ENCODE measurements at regions not wholly inside any gene's neighbourhood (a gene's known extent, or its start where the extent isn't known, plus 50 kb on each side); places are given as distances from the start of the nearest gene placed in this dataset.
"Not testable (repeated sequence)": the region's sequence is repeated elsewhere in the genome, so short reads cannot be mapped to it uniquely, and the experiment has no call there.

GRCh38 chr12:42741771-42742510 lies 152.4 kb upstream of the PRICKLE1 start:
- CTCF ChIA-PET: no interaction called here

GRCh38 chr12:42741091-42741490 lies 151.5 kb upstream of the PRICKLE1 start:
- H3K9me3 Mint-ChIP-seq: peaks cover 4% of the 10 kb centered on the region

More at GRCh38 chr12:42741771-42742510, 152.4 kb upstream of the PRICKLE1 start:
- Mint-ChIP-seq H3K36me3 (ENCODE audit: low read depth) (no peaks in the 10 kb centered on the region), H3K27me3 (no peaks in the 10 kb centered on the region), H3K27ac (no peak overlapping the region), H3K4me3 (no peak overlapping the region), H3K9me3 (peaks cover 10% of the 10 kb centered on the region), H3K4me1 (no peaks in the 10 kb centered on the region)
- POLR2A ChIA-PET: no interaction called here
- DNase-seq: no peak

GRCh38 chr12:42737398-42737797 lies 147.9 kb upstream of the PRICKLE1 start:
- no peaks in the 10 kb centered on the region for H3K4me1 Mint-ChIP-seq
- no peak for DNase-seq
- H3K9me3 Mint-ChIP-seq: no peaks in the 10 kb centered on the region
- H3K27me3 Mint-ChIP-seq: no peaks in the 10 kb centered on the region
- POLR2A ChIA-PET: no interaction called here
- H3K27ac Mint-ChIP-seq: no peak overlapping the region
- CTCF ChIA-PET: no interaction called here
- H3K4me3 Mint-ChIP-seq: no peak overlapping the region
- H3K36me3 Mint-ChIP-seq (ENCODE audit: low read depth): no peaks in the 10 kb centered on the region

More at GRCh38 chr12:42741091-42741490, 151.5 kb upstream of the PRICKLE1 start:
- Mint-ChIP-seq H3K4me3 (no peak overlapping the region), H3K36me3 (ENCODE audit: low read depth) (no peaks in the 10 kb centered on the region), H3K27me3 (no peaks in the 10 kb centered on the region), H3K27ac (no peak overlapping the region), H3K4me1 (no peaks in the 10 kb centered on the region)
- CTCF ChIA-PET: no interaction called here
- POLR2A ChIA-PET: no interaction called here
- DNase-seq: no peak

DNA sequence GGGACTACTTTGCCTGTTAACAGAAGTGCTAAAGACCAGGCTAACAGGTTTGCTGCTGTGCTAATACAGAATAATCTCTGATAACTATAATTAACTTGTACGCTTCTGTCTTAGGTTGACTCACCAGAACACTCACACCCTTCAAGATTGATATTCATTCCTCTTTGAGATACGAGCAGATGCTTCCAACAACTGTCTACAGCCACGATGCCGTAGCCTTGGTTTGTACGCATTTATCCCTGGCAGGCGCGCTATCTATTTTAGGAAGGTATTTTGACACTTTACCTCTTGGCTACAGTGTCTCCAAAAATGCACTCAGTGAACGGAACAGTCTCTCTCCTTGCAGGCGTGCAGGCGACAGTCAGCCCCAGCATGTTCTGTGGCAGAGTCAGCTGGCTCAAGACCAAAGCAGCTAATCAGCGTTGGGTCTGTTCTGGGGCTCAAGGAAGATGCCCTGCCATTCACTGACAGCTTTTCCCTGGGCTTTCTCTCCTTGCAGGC lies 146.4 kb upstream of the PRICKLE1 start:
- ChIA-PET CTCF (no interaction called here), POLR2A (no interaction called here)
- Mint-ChIP-seq H3K27ac (no peak overlapping the region), H3K4me1 (no peaks in the 10 kb centered on the region), H3K27me3 (no peaks in the 10 kb centered on the region), H3K9me3 (no peaks in the 10 kb centered on the region), H3K36me3 (ENCODE audit: low read depth) (no peaks in the 10 kb centered on the region), H3K4me3 (no peak overlapping the region)
- no peak for DNase-seq

- Mint-ChIP-seq H3K9me3 (no peaks in the 10 kb centered on the region), H3K36me3 (ENCODE audit: low read depth) (no peaks in the 10 kb centered on the region), H3K4me3 (no peak overlapping the region), H3K27me3 (no peaks in the 10 kb centered on the region), H3K27ac (no peak overlapping the region), H3K4me1 (no peaks in the 10 kb centered on the region)
- DNase-seq: no peak
- ChIA-PET CTCF (no interaction called here), POLR2A (no interaction called here)
Observed at GRCh38 chr12:42733911-42734310, 144.4 kb upstream of the PRICKLE1 start.

DNA sequence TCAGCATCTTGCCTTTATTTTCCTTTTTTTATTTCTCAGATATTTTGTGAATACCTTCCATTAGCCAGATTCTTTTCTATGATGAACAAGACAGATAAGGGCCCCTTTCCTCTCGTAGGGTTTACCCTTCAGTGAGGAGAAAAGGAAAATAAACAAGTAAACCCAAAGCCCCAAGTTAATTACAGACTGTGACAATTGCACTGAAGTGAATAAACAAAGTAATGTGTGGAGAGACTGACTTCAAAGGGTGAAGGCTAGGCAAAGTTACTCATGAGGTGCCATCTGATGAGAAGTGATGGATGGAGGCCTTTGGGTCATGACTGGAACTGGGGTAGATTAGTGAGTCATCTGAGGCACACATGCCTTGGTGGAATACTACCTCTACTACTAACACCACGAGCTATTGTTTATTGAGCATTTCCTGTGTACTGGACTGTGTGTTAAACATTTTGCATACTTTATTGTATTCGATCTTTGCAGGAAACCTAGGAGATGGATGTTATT lies 143.4 kb upstream of the PRICKLE1 start:
- Mint-ChIP-seq H3K27me3 (no peaks in the 10 kb centered on the region), H3K36me3 (ENCODE audit: low read depth) (no peaks in the 10 kb centered on the region), H3K4me1 (no peaks in the 10 kb centered on the region), H3K9me3 (no peaks in the 10 kb centered on the region), H3K27ac (no peak overlapping the region), H3K4me3 (no peak overlapping the region)
- no peak for DNase-seq
- CTCF ChIA-PET: no interaction called here
- POLR2A ChIA-PET: no interaction called here

GRCh38 chr12:42730291-42730690 lies 140.7 kb upstream of the PRICKLE1 start:
- DNase-seq: no peak
- no peaks in the 10 kb centered on the region for H3K27me3 Mint-ChIP-seq
- no peak overlapping the region for H3K4me3 Mint-ChIP-seq
- H3K27ac Mint-ChIP-seq: no peak overlapping the region
- ChIA-PET POLR2A (no interaction called here), CTCF (no interaction called here)
- no peaks in the 10 kb centered on the region for H3K4me1 Mint-ChIP-seq
- no peaks in the 10 kb centered on the region for H3K36me3 Mint-ChIP-seq (ENCODE audit: low read depth)
- peaks cover 4% of the 10 kb centered on the region for H3K9me3 Mint-ChIP-seq

DNA sequence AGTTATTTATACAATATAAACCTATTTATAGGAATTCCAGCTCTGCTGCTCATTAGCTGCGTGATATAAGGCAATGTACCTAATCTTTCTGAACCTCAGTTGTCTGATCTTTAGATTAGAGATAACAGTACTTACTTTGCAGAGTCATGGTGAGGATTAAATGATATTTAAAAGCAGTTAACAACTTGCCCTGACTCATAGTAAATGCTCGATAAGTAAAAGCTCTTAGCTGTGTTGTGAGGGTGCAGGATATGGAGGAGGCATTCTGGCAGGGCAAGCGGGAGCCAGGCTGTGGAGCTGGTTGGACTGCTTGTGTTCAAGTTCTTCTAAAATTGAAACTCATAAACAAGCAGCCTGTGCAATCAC lies 140.0 kb upstream of the PRICKLE1 start:
- no peak for DNase-seq
- no peaks in the 10 kb centered on the region for H3K36me3 Mint-ChIP-seq (ENCODE audit: low read depth)
- peaks cover 4% of the 10 kb centered on the region for H3K9me3 Mint-ChIP-seq
- CTCF ChIA-PET: no interaction called here
- no peak overlapping the region for H3K4me3 Mint-ChIP-seq
- POLR2A ChIA-PET: no interaction called here
- no peaks in the 10 kb centered on the region for H3K4me1 Mint-ChIP-seq
- H3K27ac Mint-ChIP-seq: no peak overlapping the region
- H3K27me3 Mint-ChIP-seq: no peaks in the 10 kb centered on the region

DNA sequence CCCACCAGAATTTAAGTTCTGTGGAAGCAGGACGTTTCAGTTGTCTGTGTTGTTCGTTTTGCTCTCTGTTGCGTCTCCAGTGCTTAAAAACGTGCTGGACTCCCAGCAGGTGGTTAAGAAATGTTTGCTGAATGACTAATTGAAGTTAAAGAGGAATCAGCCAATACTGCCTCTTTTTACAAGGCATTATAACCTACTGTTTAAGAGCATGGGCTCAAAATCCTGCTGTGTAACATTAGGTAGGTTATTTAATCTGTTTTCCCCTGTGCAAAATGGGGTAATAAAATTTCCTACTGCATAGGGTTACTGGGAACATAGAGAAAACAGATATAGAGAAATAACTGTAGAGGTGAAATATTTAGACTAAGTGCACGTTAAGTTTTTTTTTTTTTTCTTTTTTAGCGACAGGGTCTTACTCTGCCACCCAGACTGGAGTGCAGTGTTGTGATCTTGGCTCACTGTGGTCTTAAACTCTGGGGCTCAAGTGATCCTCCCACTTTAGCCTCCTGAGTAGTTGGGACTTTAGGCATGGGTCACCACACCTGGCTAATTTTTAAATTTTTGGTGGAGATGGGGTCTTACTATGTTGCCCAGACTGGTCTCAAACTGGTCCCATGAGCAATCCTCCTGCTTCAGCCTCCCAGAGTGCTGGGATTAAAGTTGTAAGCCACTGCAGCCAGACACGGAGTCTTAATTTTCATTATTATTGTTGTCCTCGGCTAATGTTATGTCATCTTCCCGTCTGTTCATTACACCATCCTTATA lies 139.4 kb upstream of the PRICKLE1 start:
- Mint-ChIP-seq H3K36me3 (ENCODE audit: low read depth) (no peaks in the 10 kb centered on the region), H3K4me3 (no peak overlapping the region), H3K27ac (no peak overlapping the region), H3K9me3 (peaks cover 4% of the 10 kb centered on the region), H3K27me3 (no peaks in the 10 kb centered on the region), H3K4me1 (no peaks in the 10 kb centered on the region)
- POLR2A ChIA-PET: no interaction called here
- CTCF ChIA-PET: no interaction called here
- DNase-seq: no peak

GRCh38 chr12:42728287-42728686 lies 138.7 kb upstream of the PRICKLE1 start:
- Mint-ChIP-seq H3K36me3 (ENCODE audit: low read depth) (no peaks in the 10 kb centered on the region), H3K27ac (no peak overlapping the region), H3K4me1 (no peaks in the 10 kb centered on the region), H3K27me3 (no peaks in the 10 kb centered on the region), H3K9me3 (peaks cover 4% of the 10 kb centered on the region), H3K4me3 (no peak overlapping the region)
- ChIA-PET CTCF (no interaction called here), POLR2A (no interaction called here)
- DNase-seq: no peak

DNA sequence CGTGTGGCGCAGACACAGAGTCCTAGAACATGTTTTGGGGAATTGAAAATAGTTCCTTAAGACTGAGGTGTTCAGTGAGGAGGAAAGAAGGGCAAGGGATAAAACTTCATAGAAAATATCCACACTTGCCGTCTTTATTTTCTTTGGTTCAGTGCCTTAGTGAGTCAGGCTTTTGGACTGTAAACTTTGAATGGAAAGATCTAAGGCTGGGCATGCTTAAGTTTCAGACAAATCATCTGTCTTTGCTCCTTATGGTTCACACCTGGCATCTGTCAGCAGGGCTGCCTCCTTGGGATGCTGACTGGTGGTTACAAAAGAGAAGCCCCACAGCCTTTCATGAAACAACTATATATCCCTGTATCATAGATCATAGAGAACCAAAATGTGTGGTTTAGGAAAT lies 136.3 kb upstream of the PRICKLE1 start:
- H3K4me1 Mint-ChIP-seq: no peaks in the 10 kb centered on the region
- H3K9me3 Mint-ChIP-seq: peaks cover 4% of the 10 kb centered on the region
- H3K4me3 Mint-ChIP-seq: no peak overlapping the region
- POLR2A ChIA-PET: no interaction called here
- no peaks in the 10 kb centered on the region for H3K36me3 Mint-ChIP-seq (ENCODE audit: low read depth)
- CTCF ChIA-PET: no interaction called here
- DNase-seq: no peak
- no peaks in the 10 kb centered on the region for H3K27me3 Mint-ChIP-seq
- no peak overlapping the region for H3K27ac Mint-ChIP-seq

GRCh38 chr12:42716491-42716891 lies 126.9 kb upstream of the PRICKLE1 start:
- no peak for DNase-seq
- Mint-ChIP-seq H3K9me3 (peaks cover 6% of the 10 kb centered on the region), H3K36me3 (ENCODE audit: low read depth) (no peaks in the 10 kb centered on the region), H3K4me3 (no peak overlapping the region), H3K27me3 (no peaks in the 10 kb centered on the region), H3K4me1 (no peaks in the 10 kb centered on the region), H3K27ac (no peak overlapping the region)
- ChIA-PET POLR2A (no interaction called here), CTCF (no interaction called here)

GRCh38 chr12:42713566-42713965 lies 124.0 kb upstream of the PRICKLE1 start:
- H3K36me3 Mint-ChIP-seq (ENCODE audit: low read depth); POLR2A ChIA-PET; H3K9me3 Mint-ChIP-seq; H3K27ac Mint-ChIP-seq; CTCF ChIA-PET; DNase-seq; H3K4me3 Mint-ChIP-seq; H3K27me3 Mint-ChIP-seq; H3K4me1 Mint-ChIP-seq: not testable (repeated sequence)

GRCh38 chr12:42708374-42708773 lies 118.8 kb upstream of the PRICKLE1 start:
- DNase-seq; H3K4me1 Mint-ChIP-seq; H3K27me3 Mint-ChIP-seq; POLR2A ChIA-PET; H3K9me3 Mint-ChIP-seq; H3K27ac Mint-ChIP-seq; H3K4me3 Mint-ChIP-seq; H3K36me3 Mint-ChIP-seq (ENCODE audit: low read depth); CTCF ChIA-PET: not testable (repeated sequence)
